Neural cell (in vitro differentiated cells): ENCODE measurements at regions not wholly inside any gene's neighbourhood (a gene's known extent, or its start where the extent isn't known, plus 50 kb on each side); places are given as distances from the start of the nearest gene placed in this dataset.

Experiments used
- H2AFZ ChIP-seq: fragments of 200-600, 300-800 bp; sonication (generic), shearing (Covaris generic); 2 replicates; pipeline ENCODE4 v1.6.0; 2014; ENCODE audit warnings: low read depth, mild to moderate bottlenecking, antibody characterized with exemption, low read length, moderate library complexity
- H3F3A ChIP-seq: fragments of 200-600 bp; shearing (Covaris generic); 2 replicates; pipeline ENCODE4 v1.6.1; 2016; ENCODE audit warnings: mild to moderate bottlenecking, moderate library complexity, mixed read lengths, antibody characterized with exemption, low read length; ENCODE audit not compliant: insufficient read depth, poor library complexity, severe bottlenecking
- H3K27ac ChIP-seq: fragments of 200-600, 300-800 bp; sonication (generic), shearing (Covaris generic); 2 replicates; pipeline ENCODE4 v1.5.1; 2014; ENCODE audit warnings: mild to moderate bottlenecking, low read length, moderate library complexity
- H3K27me3 ChIP-seq: fragments of 300-800, 200-600 bp; sonication (generic), shearing (Covaris generic); 2 replicates; pipeline ENCODE4 v1.6.0; 2014; ENCODE audit warnings: mild to moderate bottlenecking, low read depth, low read length, moderate library complexity; ENCODE audit not compliant: insufficient read depth
- H3K36me3 ChIP-seq: fragments of 300-800, 200-600 bp; sonication (generic), shearing (Covaris generic); 2 replicates; pipeline ENCODE4 v1.5.1; 2014; ENCODE audit warnings: mild to moderate bottlenecking, antibody characterized with exemption, low read length, moderate library complexity; ENCODE audit not compliant: insufficient read depth
- H3K4me2 ChIP-seq: fragments of 300-800, 200-600 bp; sonication (generic), shearing (Covaris generic); 2 replicates; pipeline ENCODE4 v1.6.0; 2014; ENCODE audit warnings: mild to moderate bottlenecking, low read length
- H3K4me3 ChIP-seq: fragments of 300-800, 200-600 bp; sonication (generic), shearing (Covaris generic); 2 replicates; pipeline ENCODE4 v1.5.1; 2014; ENCODE audit warnings: mild to moderate bottlenecking, low read length, moderate library complexity
- H3K79me2 ChIP-seq: fragments of 200-600 bp; shearing (Covaris generic); replicated peaks from 2 replicates; pipeline ENCODE4 v1.6.0; 2014; ENCODE audit warnings: mild to moderate bottlenecking, low read length, moderate library complexity; ENCODE audit not compliant: insufficient read depth
- H3K9ac ChIP-seq: fragments of 300-800, 200-600 bp; sonication (generic), shearing (Covaris generic); 2 replicates; pipeline ENCODE4 v1.6.1; 2016; ENCODE audit warnings: mild to moderate bottlenecking, low read length, mixed read lengths
- H3K9me2 ChIP-seq: fragments of 200-600 bp; shearing (Covaris generic); 2 replicates; pipeline ENCODE4 v1.6.1; 2016; ENCODE audit warnings: mild to moderate bottlenecking, low read length, mixed read lengths; ENCODE audit not compliant: insufficient read depth
- H3K9me3 ChIP-seq: fragments of 200-600, 300-800 bp; sonication (generic), shearing (Covaris generic); 2 replicates; pipeline ENCODE4 v1.6.1; 2016; ENCODE audit warnings: mild to moderate bottlenecking, mixed run types, low read length, moderate library complexity, mixed read lengths
- H4K20me1 ChIP-seq: fragments of 200-600 bp; shearing (Covaris generic); 2 replicates; pipeline ENCODE4 v1.6.1; 2016; ENCODE audit warnings: mild to moderate bottlenecking, mixed run types; ENCODE audit not compliant: insufficient read depth
- EP300 ChIP-seq: fragments of 450-650 bp; conservative IDR thresholded peaks from 2 replicates; pipeline ENCODE4 v1.6.1; 2014; ENCODE audit warnings: antibody characterized with exemption, mild to moderate bottlenecking, moderate library complexity; ENCODE audit not compliant: poor library complexity, severe bottlenecking
- EZH2 ChIP-seq: fragments of 200-600, 300-800 bp; shearing (Covaris generic), sonication (generic); IDR thresholded peaks from 2 replicates; pipeline ENCODE4 v1.6.1; 2014; ENCODE audit warnings: antibody characterized with exemption, low read length, borderline replicate concordance, mild to moderate bottlenecking; ENCODE audit not compliant: insufficient read depth, poor library complexity, severe bottlenecking
- MXI1 ChIP-seq: fragments of 450-650 bp; conservative IDR thresholded peaks from 2 replicates; pipeline ENCODE4 v1.6.1; 2014; ENCODE audit warnings: antibody characterized with exemption, mild to moderate bottlenecking; ENCODE audit not compliant: poor library complexity, severe bottlenecking
- POLR2AphosphoS5 ChIP-seq: IDR thresholded peaks from 2 replicates; pipeline ENCODE4 v1.6.1; 2012
- RAD21 ChIP-seq: fragments of 450-650 bp; conservative IDR thresholded peaks from 2 replicates; pipeline ENCODE4 v1.6.1; 2014; ENCODE audit warnings: antibody characterized with exemption, mild to moderate bottlenecking, moderate library complexity
- SMC3 ChIP-seq: fragments of 450-650 bp; conservative IDR thresholded peaks from 2 replicates; pipeline ENCODE4 v1.6.1; 2014; ENCODE audit warnings: antibody characterized with exemption, mild to moderate bottlenecking, moderate library complexity; ENCODE audit not compliant: poor library complexity
- TAF1 ChIP-seq: IDR thresholded peaks from 2 replicates; pipeline ENCODE4 v1.6.1; 2012; ENCODE audit warnings: low read depth
- TF ChIP-seq, protein P1 (sequence below): IDR thresholded peaks from 2 replicates; pipeline ENCODE4 v1.6.1; 2012; ENCODE audit warnings: borderline replicate concordance
- TF ChIP-seq, protein P2 (sequence below): fragments of 450-650 bp; IDR thresholded peaks from 2 replicates; pipeline ENCODE4 v1.5.1; 2014; ENCODE audit warnings: antibody characterized with exemption, mild to moderate bottlenecking, moderate library complexity; ENCODE audit not compliant: poor library complexity, severe bottlenecking

DNA sequence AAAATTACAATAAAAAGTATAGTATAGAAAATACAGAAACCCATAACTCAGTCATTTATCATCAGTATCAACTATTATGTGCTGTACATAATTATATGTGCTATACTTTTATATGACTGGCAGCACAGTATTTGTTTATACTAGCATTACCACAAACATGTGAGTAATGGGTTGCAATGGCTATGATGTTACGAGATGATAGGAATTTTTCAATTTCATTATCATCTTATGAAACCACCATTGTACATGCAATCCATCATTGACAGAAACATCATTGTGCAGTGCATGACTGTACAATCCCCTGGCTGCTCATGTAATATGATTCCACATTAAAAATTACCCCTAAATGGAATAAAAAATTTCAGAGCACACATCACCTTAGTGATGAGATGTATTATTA, 55.7 kb upstream of the TMEM229A start:
- Histone ChIP-seq H2AFZ (no peak overlapping the region), H3K4me2 (no peak overlapping the region), H3K9me3 (no peaks in the 10 kb centered on the region), H3K36me3 (no peaks in the 10 kb centered on the region), H3K79me2 (no peaks in the 10 kb centered on the region), H4K20me1 (no peaks in the 10 kb centered on the region), H3K9me2 (no peaks in the 10 kb centered on the region), H3K4me3 (no peak overlapping the region), H3K27me3 (no peaks in the 10 kb centered on the region), H3F3A (no peaks in the 10 kb centered on the region), H3K27ac (no peak overlapping the region), H3K9ac (no peak overlapping the region)
- TF ChIP-seq SMC3 (no peak), MXI1 (no peak), EZH2 (no peak), POLR2AphosphoS5 (no peak), TAF1 (no peak), EP300 (no peak)
- TF ChIP-seq, protein P1, sequence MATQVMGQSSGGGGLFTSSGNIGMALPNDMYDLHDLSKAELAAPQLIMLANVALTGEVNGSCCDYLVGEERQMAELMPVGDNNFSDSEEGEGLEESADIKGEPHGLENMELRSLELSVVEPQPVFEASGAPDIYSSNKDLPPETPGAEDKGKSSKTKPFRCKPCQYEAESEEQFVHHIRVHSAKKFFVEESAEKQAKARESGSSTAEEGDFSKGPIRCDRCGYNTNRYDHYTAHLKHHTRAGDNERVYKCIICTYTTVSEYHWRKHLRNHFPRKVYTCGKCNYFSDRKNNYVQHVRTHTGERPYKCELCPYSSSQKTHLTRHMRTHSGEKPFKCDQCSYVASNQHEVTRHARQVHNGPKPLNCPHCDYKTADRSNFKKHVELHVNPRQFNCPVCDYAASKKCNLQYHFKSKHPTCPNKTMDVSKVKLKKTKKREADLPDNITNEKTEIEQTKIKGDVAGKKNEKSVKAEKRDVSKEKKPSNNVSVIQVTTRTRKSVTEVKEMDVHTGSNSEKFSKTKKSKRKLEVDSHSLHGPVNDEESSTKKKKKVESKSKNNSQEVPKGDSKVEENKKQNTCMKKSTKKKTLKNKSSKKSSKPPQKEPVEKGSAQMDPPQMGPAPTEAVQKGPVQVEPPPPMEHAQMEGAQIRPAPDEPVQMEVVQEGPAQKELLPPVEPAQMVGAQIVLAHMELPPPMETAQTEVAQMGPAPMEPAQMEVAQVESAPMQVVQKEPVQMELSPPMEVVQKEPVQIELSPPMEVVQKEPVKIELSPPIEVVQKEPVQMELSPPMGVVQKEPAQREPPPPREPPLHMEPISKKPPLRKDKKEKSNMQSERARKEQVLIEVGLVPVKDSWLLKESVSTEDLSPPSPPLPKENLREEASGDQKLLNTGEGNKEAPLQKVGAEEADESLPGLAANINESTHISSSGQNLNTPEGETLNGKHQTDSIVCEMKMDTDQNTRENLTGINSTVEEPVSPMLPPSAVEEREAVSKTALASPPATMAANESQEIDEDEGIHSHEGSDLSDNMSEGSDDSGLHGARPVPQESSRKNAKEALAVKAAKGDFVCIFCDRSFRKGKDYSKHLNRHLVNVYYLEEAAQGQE, result no peak

DNA sequence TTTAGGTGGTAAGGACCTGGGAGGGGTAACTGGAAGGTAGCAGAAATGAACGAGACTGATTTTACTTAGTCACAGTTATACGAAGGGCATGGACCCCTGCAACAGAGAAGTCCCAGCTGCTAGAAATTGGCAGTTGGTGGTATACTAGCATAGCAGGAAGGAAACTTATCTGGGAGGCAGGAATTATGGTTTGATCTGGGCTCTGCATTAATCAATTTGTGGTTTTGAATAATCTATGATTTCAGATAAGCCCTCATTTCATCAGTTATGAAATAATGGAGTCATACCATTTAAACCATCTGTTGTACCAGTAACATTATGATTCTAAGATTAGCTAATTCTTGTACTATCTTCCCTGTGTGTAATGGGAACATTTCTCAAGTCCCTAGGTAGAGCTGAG, 54.0 kb upstream of the TMEM229A start:
- no peak overlapping the region for H3K4me2 ChIP-seq
- no peak for TF ChIP-seq SMC3
- TF ChIP-seq POLR2AphosphoS5, result no peak
- no peak for TF ChIP-seq EZH2
- no peak for TF ChIP-seq EP300
- TF ChIP-seq MXI1, result no peak
- TF ChIP-seq RAD21, result no peak
- no peak for TF ChIP-seq TAF1
- TF ChIP-seq, protein P2, sequence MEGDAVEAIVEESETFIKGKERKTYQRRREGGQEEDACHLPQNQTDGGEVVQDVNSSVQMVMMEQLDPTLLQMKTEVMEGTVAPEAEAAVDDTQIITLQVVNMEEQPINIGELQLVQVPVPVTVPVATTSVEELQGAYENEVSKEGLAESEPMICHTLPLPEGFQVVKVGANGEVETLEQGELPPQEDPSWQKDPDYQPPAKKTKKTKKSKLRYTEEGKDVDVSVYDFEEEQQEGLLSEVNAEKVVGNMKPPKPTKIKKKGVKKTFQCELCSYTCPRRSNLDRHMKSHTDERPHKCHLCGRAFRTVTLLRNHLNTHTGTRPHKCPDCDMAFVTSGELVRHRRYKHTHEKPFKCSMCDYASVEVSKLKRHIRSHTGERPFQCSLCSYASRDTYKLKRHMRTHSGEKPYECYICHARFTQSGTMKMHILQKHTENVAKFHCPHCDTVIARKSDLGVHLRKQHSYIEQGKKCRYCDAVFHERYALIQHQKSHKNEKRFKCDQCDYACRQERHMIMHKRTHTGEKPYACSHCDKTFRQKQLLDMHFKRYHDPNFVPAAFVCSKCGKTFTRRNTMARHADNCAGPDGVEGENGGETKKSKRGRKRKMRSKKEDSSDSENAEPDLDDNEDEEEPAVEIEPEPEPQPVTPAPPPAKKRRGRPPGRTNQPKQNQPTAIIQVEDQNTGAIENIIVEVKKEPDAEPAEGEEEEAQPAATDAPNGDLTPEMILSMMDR, result no peak
- no peaks in the 10 kb centered on the region for H3K36me3 ChIP-seq
- no peaks in the 10 kb centered on the region for H4K20me1 ChIP-seq
- no peaks in the 10 kb centered on the region for H3K9me2 ChIP-seq
- H2AFZ ChIP-seq, result no peak overlapping the region
- no peaks in the 10 kb centered on the region for H3K79me2 ChIP-seq
- no peak overlapping the region for H3K4me3 ChIP-seq
- no peaks in the 10 kb centered on the region for H3F3A ChIP-seq
- H3K27me3 ChIP-seq, result no peaks in the 10 kb centered on the region
- H3K9ac ChIP-seq, result no peak overlapping the region
- H3K27ac ChIP-seq, result no peak overlapping the region
- no peaks in the 10 kb centered on the region for H3K9me3 ChIP-seq
